NCI-H2081 (cell line): ENCODE measurements at regions not wholly inside any gene's neighbourhood (a gene's known extent, or its start where the extent isn't known, plus 50 kb on each side); places are given as distances from the start of the nearest gene placed in this dataset.
"Not testable (repeated sequence)": the region's sequence is repeated elsewhere in the genome, so short reads cannot be mapped to it uniquely, and the experiment has no call there.

Experiments used
- DNase-seq, 2 experiments: peaks; one replicate each; lab custom pipeline; 2025; lab: John Stamatoyannopoulos, UW

- DNase-seq: no peak
Observed at GRCh38 chr3:127071597-127072001, 88.7 kb downstream of the PLXNA1 start.

- no peak for DNase-seq
Observed at GRCh38 chr3:127072221-127072771, 89.4 kb downstream of the PLXNA1 start.

GRCh38 chr3:127072971-127073783 is 90.3 kb downstream of the PLXNA1 start:
- no peak for DNase-seq

GRCh38 chr3:127073941-127074820 is 91.3 kb downstream of the PLXNA1 start:
- no peak for DNase-seq

GRCh38 chr3:127074900-127075360 is 92.0 kb downstream of the PLXNA1 start:
- no peak for DNase-seq

- not testable (repeated sequence) for DNase-seq
Observed at GRCh38 chr3:127076166-127076992, 93.5 kb downstream of the PLXNA1 start.

GRCh38 chr3:127077068-127077467 is 94.2 kb downstream of the PLXNA1 start:
- DNase-seq: no peak

GRCh38 chr3:127077505-127078064 is 94.7 kb downstream of the PLXNA1 start:
- no peak for DNase-seq

- DNase-seq: no peak
Observed at GRCh38 chr3:127078626-127079025, 95.7 kb downstream of the PLXNA1 start.

GRCh38 chr3:127079211-127079610 is 96.3 kb downstream of the PLXNA1 start:
- DNase-seq: no peak

- DNase-seq: no peak
Observed at GRCh38 chr3:127081001-127081720, 98.2 kb downstream of the PLXNA1 start.

- no peak for DNase-seq
Observed at GRCh38 chr3:127082066-127082465, 99.2 kb downstream of the PLXNA1 start.

GRCh38 chr3:127083778-127084397 is 101.0 kb downstream of the PLXNA1 start:
- no peak for DNase-seq

- DNase-seq: no peak
Observed at GRCh38 chr3:127084401-127084990, 101.6 kb downstream of the PLXNA1 start.

- DNase-seq: no peak
Observed at GRCh38 chr3:127085576-127085975, 102.7 kb downstream of the PLXNA1 start.

GRCh38 chr3:127086591-127086990 is 103.7 kb downstream of the PLXNA1 start:
- DNase-seq: not testable (repeated sequence)

- DNase-seq: no peak
Observed at GRCh38 chr3:127087441-127087840, 104.5 kb downstream of the PLXNA1 start.

- DNase-seq: no peak
Observed at GRCh38 chr3:127088511-127089351, 104.2 kb upstream of the PRR23E start.
